ENCODE measurements at regions not wholly inside any gene's neighbourhood (a gene's known extent, or its start where the extent isn't known, plus 50 kb on each side); places are given as distances from the start of the nearest gene placed in this dataset.

DNA sequence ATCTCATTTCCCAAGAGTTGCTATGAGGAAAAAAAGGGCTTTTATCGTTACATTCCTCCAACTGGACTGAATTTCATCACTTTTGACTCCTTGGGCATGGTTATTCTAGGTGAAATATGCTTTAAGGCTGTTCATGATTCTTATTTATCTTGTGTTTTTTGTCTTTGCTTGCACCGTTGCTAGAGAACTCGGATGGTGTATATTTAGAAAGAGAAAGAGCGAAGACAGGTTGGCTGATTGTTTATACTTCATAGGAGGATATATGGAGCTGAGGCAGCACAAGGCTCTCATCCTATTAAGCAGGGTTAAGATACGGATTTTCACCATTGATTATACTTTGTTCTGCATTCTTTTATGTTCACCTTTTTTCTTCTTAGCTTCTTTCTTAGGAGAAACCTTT, 94.9 kb upstream of the GEMIN8 start:
- no peak for DNase-seq

DNA sequence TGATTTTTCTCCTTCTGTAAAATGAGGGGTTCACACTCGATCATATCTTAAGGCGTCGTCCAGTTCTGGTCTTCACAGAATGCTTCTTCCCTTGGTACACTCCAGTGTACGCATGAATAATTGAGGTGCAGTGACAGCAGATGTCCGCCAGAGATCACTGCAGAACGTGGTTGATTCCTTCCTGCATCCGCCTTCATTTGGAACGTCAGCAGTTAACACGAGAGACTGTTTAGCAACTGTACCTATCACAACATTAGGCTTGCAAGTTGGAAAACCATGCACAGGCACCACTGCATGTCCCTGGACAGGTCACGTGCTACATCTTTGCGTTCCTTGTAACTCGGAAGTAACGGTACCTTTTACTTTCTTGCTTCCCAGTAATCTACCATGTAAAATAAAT, 66.0 kb upstream of the GEMIN8 start:
- peak; percentile 49 for DNase-seq

DNA sequence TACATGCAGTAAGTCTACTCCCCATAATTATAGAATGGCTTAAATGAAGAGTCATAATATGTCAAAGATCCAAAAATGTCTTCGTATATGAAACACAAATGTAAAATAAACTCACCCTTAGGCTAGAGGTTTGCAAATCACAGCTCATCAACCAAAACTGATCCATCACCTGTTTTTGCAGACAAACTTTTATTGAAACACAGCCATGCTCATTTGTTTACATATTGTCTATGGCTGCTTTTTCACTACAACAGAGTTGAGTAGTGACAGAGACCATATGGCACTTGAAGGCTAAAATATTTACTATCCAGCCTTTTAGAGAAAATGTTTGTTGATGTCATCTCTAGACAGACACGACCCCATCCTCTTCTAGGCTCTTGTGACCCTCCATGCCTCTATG, 64.5 kb upstream of the GEMIN8 start:
- DNase-seq: no peak

DNA sequence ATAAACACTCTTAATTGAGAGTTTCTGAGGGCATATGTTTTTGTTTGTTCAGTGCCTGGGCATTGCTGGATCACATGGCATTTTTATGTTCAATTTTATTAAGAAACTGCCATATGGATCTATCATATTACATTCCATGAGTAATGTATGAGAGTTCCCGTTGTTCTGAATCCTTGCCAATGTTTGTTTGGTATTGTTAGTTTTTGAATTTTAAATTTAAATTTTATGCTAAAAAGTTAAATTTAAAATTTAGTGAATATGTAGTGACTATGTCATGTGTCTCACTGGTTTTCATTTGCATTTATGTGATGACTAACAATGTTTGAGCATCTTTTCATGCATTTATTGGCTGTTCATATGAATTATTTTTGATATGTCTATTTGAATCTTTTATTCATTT, 54.8 kb upstream of the GEMIN8 start:
- no peak for DNase-seq

DNA sequence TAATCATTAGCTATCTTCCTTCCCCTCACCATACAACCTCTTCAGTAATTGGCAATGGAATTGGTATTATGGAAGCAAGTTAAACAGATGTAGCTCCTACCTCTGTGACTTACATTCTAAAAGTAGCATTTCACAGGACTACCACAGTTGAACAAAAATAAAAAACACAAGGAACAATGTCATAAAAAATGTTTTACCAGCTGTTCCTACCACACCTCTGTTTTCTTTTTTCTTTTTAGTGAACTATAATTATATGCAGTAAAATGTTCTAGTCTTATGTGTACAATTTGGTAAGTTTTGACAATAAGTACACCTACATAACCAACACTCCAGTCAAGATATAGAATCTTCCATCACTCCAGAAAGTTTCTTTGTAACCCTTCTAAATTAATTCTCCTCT, 54.1 kb upstream of the GEMIN8 start:
- no peak for DNase-seq

DNA sequence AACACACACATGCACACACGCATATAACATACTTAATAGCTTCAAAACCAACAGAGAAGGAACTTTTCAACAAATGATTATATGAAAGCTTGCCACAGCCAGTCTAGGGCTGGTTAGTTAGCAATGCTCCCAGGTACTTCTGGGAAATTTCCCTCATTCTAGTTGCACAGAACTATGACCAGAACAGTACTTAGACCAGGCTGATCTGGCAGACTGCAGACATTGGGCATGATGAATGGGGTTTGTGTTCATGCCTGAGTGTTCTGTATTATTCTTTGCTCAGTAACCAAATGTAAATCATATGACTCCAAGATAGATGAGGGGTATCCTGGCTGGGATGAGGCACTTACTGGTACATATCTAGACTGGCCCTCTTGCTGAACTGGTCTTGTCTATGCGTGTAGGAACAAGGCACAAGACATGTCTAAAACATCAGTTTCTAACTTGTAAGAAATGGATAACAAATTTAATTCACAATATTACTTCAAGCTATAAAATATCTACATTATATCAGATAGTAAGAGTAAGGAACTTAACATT, 50.3 kb upstream of the GEMIN8 start:
- no peak for DNase-seq
